ENCODE measurements at regions not wholly inside any gene's neighbourhood (a gene's known extent, or its start where the extent isn't known, plus 50 kb on each side); places are given as distances from the start of the nearest gene placed in this dataset.
"Not testable (repeated sequence)": the region's sequence is repeated elsewhere in the genome, so short reads cannot be mapped to it uniquely, and the experiment has no call there.

- FAIRE-seq, result not testable (repeated sequence)
These were observed 361.4 kb upstream of the ARRDC3 start for GRCh38 chr5:91744470-91744869.

DNA sequence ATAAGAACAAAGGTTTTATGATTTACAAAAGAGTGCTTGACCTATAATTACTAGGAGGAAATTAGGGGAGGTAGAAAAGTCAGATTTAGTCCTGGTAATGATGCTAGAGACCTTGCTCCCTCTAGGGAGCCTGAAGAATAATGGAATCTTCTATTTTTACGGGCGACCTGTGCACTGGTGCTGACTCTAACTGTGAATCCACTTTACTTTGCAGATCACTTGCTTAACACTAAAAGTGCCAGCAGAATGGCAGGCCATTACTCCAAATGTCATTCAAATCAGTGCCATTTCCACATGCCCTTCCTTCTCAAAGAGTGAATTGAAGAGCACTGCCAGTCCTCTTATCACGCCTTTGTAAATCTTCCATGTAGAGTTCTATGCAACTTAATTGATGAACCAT lies 359.4 kb upstream of the ARRDC3 start:
- no peak for FAIRE-seq

- FAIRE-seq, result no peak
These were observed 358.8 kb upstream of the ARRDC3 start for GRCh38 chr5:91741764-91742505.

- no peak for FAIRE-seq
These were observed 346.9 kb upstream of the ARRDC3 start for GRCh38 chr5:91730026-91730425.

DNA sequence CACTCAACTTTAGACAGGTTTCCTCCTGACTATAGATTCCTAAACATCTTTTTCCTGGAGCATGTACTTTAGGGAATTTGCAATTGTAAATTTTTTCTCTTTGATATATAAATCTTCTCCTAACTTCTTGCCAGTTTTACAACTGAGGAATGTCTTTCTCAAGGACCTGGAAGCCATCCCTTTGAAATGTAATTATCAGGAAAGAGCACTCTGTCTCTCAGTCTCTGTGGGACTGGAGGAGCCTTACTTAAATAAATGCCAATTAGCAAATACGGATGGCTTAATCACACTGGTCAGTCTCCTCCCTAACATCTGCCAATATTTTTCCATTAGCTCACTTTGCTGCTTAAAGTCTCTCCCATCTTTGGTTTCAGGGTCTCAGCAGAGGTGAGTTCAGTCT lies 344.3 kb upstream of the ARRDC3 start:
- no peak for FAIRE-seq

DNA sequence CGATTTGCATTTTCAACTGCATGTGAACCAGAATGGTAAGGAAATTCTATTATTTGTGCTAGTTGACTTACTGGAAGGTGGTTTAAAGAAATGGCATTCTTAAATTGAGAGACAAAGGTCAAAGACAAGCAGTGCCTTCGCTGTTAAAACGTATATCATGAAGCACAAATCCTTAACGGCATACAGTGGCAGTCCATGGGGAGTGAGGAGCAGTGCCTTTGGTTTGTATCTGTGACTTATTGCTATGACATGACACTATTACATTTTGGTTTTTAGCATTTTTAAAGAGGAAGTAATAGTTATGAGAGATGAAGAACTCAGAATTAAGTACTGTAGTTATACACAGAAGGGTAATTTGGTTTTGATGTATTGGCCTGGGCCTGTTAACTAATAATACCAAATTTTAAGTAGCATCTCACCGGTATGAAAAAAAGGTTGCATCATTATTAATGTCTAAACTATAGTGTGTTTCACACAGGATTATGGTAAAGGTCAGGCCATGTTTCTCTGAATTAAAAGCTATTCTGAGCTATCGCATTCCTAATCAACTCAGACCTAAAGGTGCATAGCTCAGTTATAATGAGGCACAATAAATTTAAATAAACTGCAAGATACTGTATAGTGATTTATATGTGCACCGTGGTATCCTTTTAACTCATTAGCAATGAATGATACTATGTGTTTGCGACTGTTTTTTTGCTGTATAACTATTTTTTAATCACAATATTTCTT lies 339.8 kb upstream of the ARRDC3 start:
- no peak for FAIRE-seq

DNA sequence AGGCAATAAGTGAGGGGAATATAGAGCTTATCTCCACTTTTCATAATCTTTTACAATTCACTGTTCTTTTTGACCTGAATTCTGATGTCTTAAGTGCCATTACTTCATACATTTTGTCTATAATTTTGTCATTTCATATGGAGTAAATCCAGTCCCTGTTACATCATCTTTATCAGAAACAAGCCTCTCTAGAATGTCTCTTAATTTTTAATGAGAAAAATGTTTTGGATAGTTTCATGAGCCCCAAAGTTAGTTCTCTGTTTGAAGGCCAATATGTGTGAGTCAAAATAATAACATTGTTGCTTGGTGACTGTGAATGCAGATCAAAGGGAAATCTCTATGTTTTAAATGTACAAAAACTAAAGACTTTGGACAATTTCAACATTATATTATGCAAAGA lies 329.6 kb upstream of the ARRDC3 start:
- FAIRE-seq, result no peak

- FAIRE-seq, result no peak
These were observed 324.4 kb upstream of the ARRDC3 start for GRCh38 chr5:91707521-91707841.

- no peak for FAIRE-seq
These were observed 323.8 kb upstream of the ARRDC3 start for GRCh38 chr5:91706785-91707520.

GRCh38 chr5:91703128-91703527 lies 320.0 kb upstream of the ARRDC3 start:
- no peak for FAIRE-seq

- no peak for FAIRE-seq
These were observed 316.3 kb upstream of the ARRDC3 start for GRCh38 chr5:91699429-91699828.

DNA sequence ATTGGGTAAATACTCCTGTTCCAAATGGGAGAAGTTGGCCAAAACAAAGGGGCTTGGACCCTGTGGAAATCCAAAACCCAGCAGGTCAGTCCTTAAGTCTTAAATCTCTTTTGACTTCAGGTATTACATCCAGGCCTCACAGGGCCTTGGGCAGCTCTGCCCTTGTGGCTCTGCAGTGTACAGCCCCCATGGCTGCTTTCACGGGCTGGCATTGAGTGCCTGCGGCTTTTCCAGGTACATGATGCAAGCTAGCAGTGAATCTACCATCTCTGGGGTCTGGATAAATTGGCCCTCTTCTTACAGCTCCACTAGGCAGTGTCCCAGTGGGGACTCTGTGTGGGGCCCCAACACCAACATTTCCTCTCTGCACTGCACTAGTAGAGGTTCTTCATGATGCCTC lies 308.5 kb upstream of the ARRDC3 start:
- no peak for FAIRE-seq

DNA sequence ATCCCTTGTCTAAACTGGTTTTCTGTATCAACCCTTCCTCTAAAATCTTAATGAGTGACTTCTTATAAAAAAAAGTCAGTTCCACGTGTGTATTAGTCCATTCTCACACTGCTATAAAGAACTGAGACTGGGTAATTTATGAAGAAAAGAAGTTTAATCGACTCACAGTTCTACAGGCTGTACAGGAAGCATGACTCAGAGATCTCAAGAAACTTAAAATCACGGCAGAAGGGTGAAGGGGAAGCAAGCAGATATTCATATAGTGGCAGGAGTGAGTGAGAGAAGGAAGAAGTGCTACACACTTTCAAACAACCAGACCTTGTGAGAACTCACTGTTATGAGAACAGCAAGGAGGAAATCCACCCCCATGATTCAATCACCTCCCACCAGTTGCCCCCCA lies 307.8 kb upstream of the ARRDC3 start:
- FAIRE-seq, result no peak

DNA sequence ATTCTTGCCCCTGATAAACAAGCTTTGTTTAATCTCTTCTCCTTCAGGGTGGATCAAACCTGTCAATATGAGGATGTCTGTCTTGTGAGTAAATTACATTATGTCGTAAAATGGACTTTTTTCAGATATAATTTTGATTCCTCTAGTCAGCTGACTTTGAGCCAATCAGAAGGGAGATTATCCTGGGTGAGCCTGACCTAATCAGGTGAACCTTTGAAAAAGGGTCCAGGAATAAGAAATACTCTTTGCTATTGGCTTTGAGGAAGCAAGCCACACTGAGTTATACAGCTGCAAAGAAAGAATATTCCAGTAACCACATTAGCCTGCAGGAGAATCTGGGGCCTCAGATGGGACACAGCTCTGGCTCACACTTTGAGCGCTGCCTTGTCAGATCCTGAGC lies 304.3 kb upstream of the ARRDC3 start:
- FAIRE-seq, result no peak

DNA sequence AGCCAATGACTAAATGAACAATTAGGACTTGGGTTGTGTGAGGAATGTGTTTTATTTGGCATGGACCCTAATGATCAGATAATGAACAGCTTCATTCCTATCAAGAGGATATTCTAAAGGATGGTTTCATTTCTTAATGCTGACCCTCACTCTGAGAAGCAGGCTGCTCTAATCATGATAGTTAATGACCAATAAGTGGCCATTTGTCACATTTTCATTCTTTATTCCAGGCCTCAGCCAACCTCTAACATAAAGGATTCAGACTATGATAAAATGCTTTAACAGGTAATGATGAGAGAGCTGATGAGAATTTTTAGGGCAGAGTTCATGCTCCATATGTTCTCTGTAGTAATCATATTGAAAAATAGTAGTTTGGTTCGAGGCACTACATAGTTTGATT lies 301.5 kb upstream of the ARRDC3 start:
- FAIRE-seq, result no peak

- FAIRE-seq, result no peak
These were observed 287.4 kb upstream of the ARRDC3 start for GRCh38 chr5:91670563-91670962.

GRCh38 chr5:91670122-91670521 lies 287.0 kb upstream of the ARRDC3 start:
- no peak for FAIRE-seq

GRCh38 chr5:91668261-91668660 lies 285.1 kb upstream of the ARRDC3 start:
- no peak for FAIRE-seq

GRCh38 chr5:91652678-91653077 lies 269.6 kb upstream of the ARRDC3 start:
- no peak for FAIRE-seq

- no peak for FAIRE-seq
These were observed 268.6 kb upstream of the ARRDC3 start for GRCh38 chr5:91651704-91652103.

GRCh38 chr5:91645347-91645746 lies 262.2 kb upstream of the ARRDC3 start:
- FAIRE-seq, result no peak

GRCh38 chr5:91643797-91644196 lies 260.7 kb upstream of the ARRDC3 start:
- FAIRE-seq, result no peak

- FAIRE-seq, result no peak
These were observed 259.5 kb upstream of the ARRDC3 start for GRCh38 chr5:91642581-91642980.

DNA sequence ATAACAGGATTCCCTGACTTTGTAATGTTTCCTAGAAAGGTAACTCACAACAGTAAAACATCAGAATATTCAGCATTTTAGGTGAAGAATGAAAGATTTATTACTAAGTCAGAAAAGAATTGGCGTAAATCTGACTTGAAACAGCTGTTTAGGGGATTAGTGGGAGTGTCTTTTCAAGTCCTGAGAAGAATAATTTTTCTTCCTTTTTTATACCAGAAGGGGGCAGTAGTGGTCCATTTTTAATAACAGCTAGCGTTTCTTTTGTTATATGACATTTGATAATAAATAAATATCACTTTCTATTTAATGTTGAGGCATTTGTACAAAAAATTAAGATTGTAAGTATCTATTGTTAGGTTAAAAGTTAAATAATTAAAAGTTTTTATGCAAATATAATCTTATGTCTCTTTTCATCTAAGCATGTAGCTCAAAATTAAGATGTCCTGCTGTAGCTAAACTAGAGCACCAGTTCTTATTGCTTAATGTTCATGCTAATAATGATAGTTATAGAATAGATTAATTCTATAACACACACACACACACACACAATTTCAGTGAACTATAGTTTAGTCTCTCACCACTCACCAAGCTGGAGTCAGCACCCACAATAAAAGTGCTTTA lies 258.7 kb upstream of the ARRDC3 start:
- peak; percentile 98 for FAIRE-seq
